Lower lobe of right lung (tissue), 2 donors: ENCODE measurements at regions not wholly inside any gene's neighbourhood (a gene's known extent, or its start where the extent isn't known, plus 50 kb on each side); places are given as distances from the start of the nearest gene placed in this dataset.

Experiments used
- ATAC-seq, 2 donors: fragments of 200-7000 bp; cut with Tn5 transposase; one replicate each; pipeline ENCODE4 v1.9.1; 2020 to 2022; ENCODE audit warnings: mild to moderate bottlenecking in 2 of 2, moderate library complexity in 2 of 2
- DNase-seq: peaks from one replicate; pipeline ENCODE4 v3.0.0-alpha.2; 2020
- H3K27ac ChIP-seq: fragments of 200-600 bp; one replicate; pipeline ENCODE4 v1.8.0; 2022
- H3K27me3 ChIP-seq: fragments of 200-600 bp; one replicate; pipeline ENCODE4 v1.8.0; 2022; ENCODE audit warnings: low read depth
- H3K36me3 ChIP-seq: fragments of 200-600 bp; one replicate; pipeline ENCODE4 v1.8.0; 2022; ENCODE audit warnings: mild to moderate bottlenecking
- H3K4me1 ChIP-seq: fragments of 200-600 bp; one replicate; pipeline ENCODE4 v1.8.0; 2022
- H3K4me3 ChIP-seq: fragments of 200-600 bp; one replicate; pipeline ENCODE4 v1.8.0; 2022; ENCODE audit warnings: mild to moderate bottlenecking
- H3K9me3 ChIP-seq: fragments of 200-600 bp; one replicate; pipeline ENCODE4 v1.8.0; 2022
- intact Hi-C: fragments of 100-400 bp; cut with DNase I; formaldehyde crosslinking; loops from one replicate; pipeline ENCODE4 v1.11.0; 2022
- TF ChIP-seq, protein P1 (sequence below): fragments of 200-600 bp; IDR thresholded peaks from one replicate; pipeline ENCODE4 v1.8.0; 2022; ENCODE audit warnings: antibody characterized with exemption, mild to moderate bottlenecking
- donor health status: DM: no; HTN: yes; CAD: no; lungs with severe emphysema.

DNA sequence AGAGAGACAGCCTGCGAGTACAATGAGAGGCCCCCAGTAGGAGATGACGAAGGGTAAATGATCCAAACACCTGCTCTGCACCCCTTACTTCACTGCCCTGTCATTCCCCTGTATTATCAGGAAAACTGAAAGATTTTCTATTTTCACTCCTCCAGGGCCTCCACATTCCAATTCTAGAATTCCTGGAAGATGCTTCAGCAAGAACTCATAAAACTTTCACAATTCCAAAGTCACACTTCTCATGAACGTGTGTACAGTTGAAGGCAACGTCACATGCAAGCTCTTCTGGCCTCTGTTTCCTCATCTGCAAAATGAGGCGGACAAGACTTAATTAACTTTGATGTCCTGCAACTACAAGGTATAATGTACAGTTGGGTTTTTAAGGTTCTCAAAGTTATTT, 62.8 kb upstream of the SPATA12 start:
- Histone ChIP-seq H3K27ac (no peak overlapping the region), H3K36me3 (no peaks in the 10 kb centered on the region), H3K9me3 (no peaks in the 10 kb centered on the region), H3K4me3 (no peak overlapping the region), H3K4me1 (no peaks in the 10 kb centered on the region), H3K27me3 (no peaks in the 10 kb centered on the region)
- TF ChIP-seq, protein P1, sequence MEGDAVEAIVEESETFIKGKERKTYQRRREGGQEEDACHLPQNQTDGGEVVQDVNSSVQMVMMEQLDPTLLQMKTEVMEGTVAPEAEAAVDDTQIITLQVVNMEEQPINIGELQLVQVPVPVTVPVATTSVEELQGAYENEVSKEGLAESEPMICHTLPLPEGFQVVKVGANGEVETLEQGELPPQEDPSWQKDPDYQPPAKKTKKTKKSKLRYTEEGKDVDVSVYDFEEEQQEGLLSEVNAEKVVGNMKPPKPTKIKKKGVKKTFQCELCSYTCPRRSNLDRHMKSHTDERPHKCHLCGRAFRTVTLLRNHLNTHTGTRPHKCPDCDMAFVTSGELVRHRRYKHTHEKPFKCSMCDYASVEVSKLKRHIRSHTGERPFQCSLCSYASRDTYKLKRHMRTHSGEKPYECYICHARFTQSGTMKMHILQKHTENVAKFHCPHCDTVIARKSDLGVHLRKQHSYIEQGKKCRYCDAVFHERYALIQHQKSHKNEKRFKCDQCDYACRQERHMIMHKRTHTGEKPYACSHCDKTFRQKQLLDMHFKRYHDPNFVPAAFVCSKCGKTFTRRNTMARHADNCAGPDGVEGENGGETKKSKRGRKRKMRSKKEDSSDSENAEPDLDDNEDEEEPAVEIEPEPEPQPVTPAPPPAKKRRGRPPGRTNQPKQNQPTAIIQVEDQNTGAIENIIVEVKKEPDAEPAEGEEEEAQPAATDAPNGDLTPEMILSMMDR: no peak
- ATAC-seq (no peak), DNase-seq (no peak)
- intact Hi-C loops: no loop called here

DNA sequence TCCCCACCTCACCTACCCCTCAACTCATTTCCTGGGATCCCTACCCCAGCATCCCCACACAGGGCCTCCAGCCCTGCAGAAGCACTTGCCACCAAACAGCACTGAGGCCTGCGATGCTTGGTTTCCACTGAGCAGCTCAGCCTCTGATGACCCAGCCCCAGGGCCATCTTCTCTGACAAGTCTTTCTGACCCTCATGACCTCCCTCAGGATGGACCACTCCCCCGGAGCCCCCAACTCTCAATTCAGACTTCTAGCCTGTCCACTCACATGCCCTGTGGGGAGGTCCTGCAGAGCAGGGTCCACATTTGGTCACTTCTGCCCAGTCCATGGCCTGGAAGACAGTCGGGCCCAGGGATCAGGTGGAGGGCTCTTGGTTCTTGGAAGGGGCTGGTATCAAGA, 63.4 kb upstream of the SPATA12 start:
- ATAC-seq: no peak
- DNase-seq: peak; percentile 22
- no peak overlapping the region for H3K4me3 ChIP-seq
- H3K36me3 ChIP-seq: no peaks in the 10 kb centered on the region
- H3K9me3 ChIP-seq: no peaks in the 10 kb centered on the region
- intact Hi-C loops: no loop called here
- H3K27me3 ChIP-seq: no peaks in the 10 kb centered on the region
- H3K27ac ChIP-seq: no peak overlapping the region
- TF ChIP-seq, protein P1: no peak
- H3K4me1 ChIP-seq: no peaks in the 10 kb centered on the region

DNA sequence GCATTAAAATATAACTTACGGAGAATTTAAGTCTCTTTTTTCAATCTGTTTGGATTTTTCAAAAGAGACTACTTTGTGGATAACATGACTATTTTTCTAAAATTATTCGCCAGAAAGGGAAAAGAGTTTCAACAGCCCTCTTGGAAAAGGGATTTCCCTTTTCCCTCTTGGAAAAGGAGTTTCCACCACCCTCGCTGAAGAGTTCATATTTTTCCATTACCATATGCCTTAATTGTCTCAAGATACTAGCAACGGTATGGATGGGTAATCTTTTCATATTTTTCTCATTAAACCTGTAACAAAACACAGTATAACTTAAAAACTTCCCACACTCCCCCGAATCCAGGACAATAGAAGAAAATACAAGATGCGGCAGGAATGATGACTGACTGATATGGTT, 66.1 kb upstream of the SPATA12 start:
- H3K4me3 ChIP-seq: no peak overlapping the region
- H3K4me1 ChIP-seq: no peaks in the 10 kb centered on the region
- H3K27ac ChIP-seq: no peak overlapping the region
- no peaks in the 10 kb centered on the region for H3K27me3 ChIP-seq
- H3K9me3 ChIP-seq: no peaks in the 10 kb centered on the region
- DNase-seq (no peak), ATAC-seq (no peak)
- no peaks in the 10 kb centered on the region for H3K36me3 ChIP-seq
- intact Hi-C loops: no loop called here
- TF ChIP-seq, protein P1: no peak

DNA sequence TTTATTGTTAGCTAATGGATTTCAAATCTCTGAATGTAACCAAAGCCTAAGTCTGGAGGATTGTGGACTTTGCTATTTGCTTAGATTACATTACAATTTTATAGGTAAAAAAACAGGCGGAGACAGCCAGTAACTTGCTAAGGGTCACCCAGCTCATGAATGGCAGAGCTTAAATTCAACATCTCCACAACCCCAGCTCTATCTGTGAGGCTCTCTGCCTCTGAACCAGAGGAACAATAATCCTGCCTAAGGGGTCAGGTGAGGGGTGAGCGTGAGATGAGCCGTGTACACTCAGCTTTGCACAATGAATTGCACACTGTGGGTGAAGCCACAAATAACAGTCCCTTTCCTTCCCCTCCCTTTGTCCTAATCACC, 69.8 kb upstream of the SPATA12 start:
- Histone ChIP-seq H3K27me3 (no peaks in the 10 kb centered on the region), H3K36me3 (no peaks in the 10 kb centered on the region), H3K27ac (no peak overlapping the region), H3K9me3 (no peaks in the 10 kb centered on the region), H3K4me1 (peaks cover 10% of the 10 kb centered on the region), H3K4me3 (no peak overlapping the region)
- TF ChIP-seq, protein P1: no peak
- DNase-seq (no peak), ATAC-seq (no peak)
- intact Hi-C loops: no loop called here

DNA sequence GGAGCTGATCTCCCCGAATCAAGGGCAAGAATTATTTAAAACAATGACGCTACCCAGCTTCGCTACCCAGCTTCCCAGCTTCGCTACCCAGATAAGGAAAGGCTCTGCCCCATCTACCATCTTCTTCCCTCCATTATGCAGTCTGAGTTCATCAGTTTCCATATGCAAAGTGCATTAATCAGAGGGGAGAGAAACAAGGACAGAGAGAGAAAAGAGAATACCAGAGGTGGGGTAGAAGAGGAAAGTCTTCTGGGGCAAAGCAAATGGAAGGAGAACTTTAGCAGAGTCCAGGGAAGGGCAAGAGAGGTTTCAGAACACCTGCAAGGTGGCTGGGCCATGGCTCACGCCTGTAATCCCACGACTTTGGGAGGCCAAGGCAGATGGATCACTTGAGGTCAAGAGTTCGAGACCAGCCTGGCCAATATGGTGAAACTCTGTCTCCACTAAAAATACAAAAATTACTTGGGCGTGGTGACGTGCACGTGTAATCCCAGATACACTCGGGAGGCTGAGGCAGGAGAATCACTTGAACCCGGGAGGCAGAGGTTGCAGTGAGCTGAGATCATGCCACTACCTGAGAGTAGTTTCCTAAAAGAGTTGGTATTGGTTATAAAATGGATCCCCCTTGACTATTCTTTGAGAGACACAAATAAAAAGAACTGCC, 70.4 kb upstream of the SPATA12 start:
- H3K9me3 ChIP-seq: no peaks in the 10 kb centered on the region
- H3K4me3 ChIP-seq: no peak overlapping the region
- no peak overlapping the region for H3K27ac ChIP-seq
- TF ChIP-seq, protein P1: no peak
- DNase-seq (no peak), ATAC-seq (no peak)
- no peaks in the 10 kb centered on the region for H3K27me3 ChIP-seq
- H3K4me1 ChIP-seq: peaks cover 10% of the 10 kb centered on the region
- no peaks in the 10 kb centered on the region for H3K36me3 ChIP-seq
- intact Hi-C loops: loop anchor here (5.0 kb wide), 1 partner anchor 288 kb away; no protein-coding TSS in a partner anchor
